Neural cell (in vitro differentiated cells): ENCODE measurements at regions not wholly inside any gene's neighbourhood (a gene's known extent, or its start where the extent isn't known, plus 50 kb on each side); places are given as distances from the start of the nearest gene placed in this dataset.

Source experiments
- H2AFZ ChIP-seq: fragments of 200-600, 300-800 bp; sonication (generic), shearing (Covaris generic); 2 replicates; pipeline ENCODE4 v1.6.0; 2014; ENCODE audit warnings: low read depth, mild to moderate bottlenecking, antibody characterized with exemption, low read length, moderate library complexity
- H3F3A ChIP-seq: fragments of 200-600 bp; shearing (Covaris generic); 2 replicates; pipeline ENCODE4 v1.6.1; 2016; ENCODE audit warnings: mild to moderate bottlenecking, moderate library complexity, mixed read lengths, antibody characterized with exemption, low read length; ENCODE audit not compliant: insufficient read depth, poor library complexity, severe bottlenecking
- H3K27ac ChIP-seq: fragments of 200-600, 300-800 bp; sonication (generic), shearing (Covaris generic); 2 replicates; pipeline ENCODE4 v1.5.1; 2014; ENCODE audit warnings: mild to moderate bottlenecking, low read length, moderate library complexity
- H3K27me3 ChIP-seq: fragments of 300-800, 200-600 bp; sonication (generic), shearing (Covaris generic); 2 replicates; pipeline ENCODE4 v1.6.0; 2014; ENCODE audit warnings: mild to moderate bottlenecking, low read depth, low read length, moderate library complexity; ENCODE audit not compliant: insufficient read depth
- H3K36me3 ChIP-seq: fragments of 300-800, 200-600 bp; sonication (generic), shearing (Covaris generic); 2 replicates; pipeline ENCODE4 v1.5.1; 2014; ENCODE audit warnings: mild to moderate bottlenecking, antibody characterized with exemption, low read length, moderate library complexity; ENCODE audit not compliant: insufficient read depth
- H3K4me2 ChIP-seq: fragments of 300-800, 200-600 bp; sonication (generic), shearing (Covaris generic); 2 replicates; pipeline ENCODE4 v1.6.0; 2014; ENCODE audit warnings: mild to moderate bottlenecking, low read length
- H3K4me3 ChIP-seq: fragments of 300-800, 200-600 bp; sonication (generic), shearing (Covaris generic); 2 replicates; pipeline ENCODE4 v1.5.1; 2014; ENCODE audit warnings: mild to moderate bottlenecking, low read length, moderate library complexity
- H3K79me2 ChIP-seq: fragments of 200-600 bp; shearing (Covaris generic); replicated peaks from 2 replicates; pipeline ENCODE4 v1.6.0; 2014; ENCODE audit warnings: mild to moderate bottlenecking, low read length, moderate library complexity; ENCODE audit not compliant: insufficient read depth
- H3K9ac ChIP-seq: fragments of 300-800, 200-600 bp; sonication (generic), shearing (Covaris generic); 2 replicates; pipeline ENCODE4 v1.6.1; 2016; ENCODE audit warnings: mild to moderate bottlenecking, low read length, mixed read lengths
- H3K9me2 ChIP-seq: fragments of 200-600 bp; shearing (Covaris generic); 2 replicates; pipeline ENCODE4 v1.6.1; 2016; ENCODE audit warnings: mild to moderate bottlenecking, low read length, mixed read lengths; ENCODE audit not compliant: insufficient read depth
- H3K9me3 ChIP-seq: fragments of 200-600, 300-800 bp; sonication (generic), shearing (Covaris generic); 2 replicates; pipeline ENCODE4 v1.6.1; 2016; ENCODE audit warnings: mild to moderate bottlenecking, mixed run types, low read length, moderate library complexity, mixed read lengths
- H4K20me1 ChIP-seq: fragments of 200-600 bp; shearing (Covaris generic); 2 replicates; pipeline ENCODE4 v1.6.1; 2016; ENCODE audit warnings: mild to moderate bottlenecking, mixed run types; ENCODE audit not compliant: insufficient read depth
- EP300 ChIP-seq: fragments of 450-650 bp; conservative IDR thresholded peaks from 2 replicates; pipeline ENCODE4 v1.6.1; 2014; ENCODE audit warnings: antibody characterized with exemption, mild to moderate bottlenecking, moderate library complexity; ENCODE audit not compliant: poor library complexity, severe bottlenecking
- EZH2 ChIP-seq: fragments of 200-600, 300-800 bp; shearing (Covaris generic), sonication (generic); IDR thresholded peaks from 2 replicates; pipeline ENCODE4 v1.6.1; 2014; ENCODE audit warnings: antibody characterized with exemption, low read length, borderline replicate concordance, mild to moderate bottlenecking; ENCODE audit not compliant: insufficient read depth, poor library complexity, severe bottlenecking
- MXI1 ChIP-seq: fragments of 450-650 bp; conservative IDR thresholded peaks from 2 replicates; pipeline ENCODE4 v1.6.1; 2014; ENCODE audit warnings: antibody characterized with exemption, mild to moderate bottlenecking; ENCODE audit not compliant: poor library complexity, severe bottlenecking
- POLR2AphosphoS5 ChIP-seq: IDR thresholded peaks from 2 replicates; pipeline ENCODE4 v1.6.1; 2012
- RAD21 ChIP-seq: fragments of 450-650 bp; conservative IDR thresholded peaks from 2 replicates; pipeline ENCODE4 v1.6.1; 2014; ENCODE audit warnings: antibody characterized with exemption, mild to moderate bottlenecking, moderate library complexity
- SMC3 ChIP-seq: fragments of 450-650 bp; conservative IDR thresholded peaks from 2 replicates; pipeline ENCODE4 v1.6.1; 2014; ENCODE audit warnings: antibody characterized with exemption, mild to moderate bottlenecking, moderate library complexity; ENCODE audit not compliant: poor library complexity
- TAF1 ChIP-seq: IDR thresholded peaks from 2 replicates; pipeline ENCODE4 v1.6.1; 2012; ENCODE audit warnings: low read depth
- TF ChIP-seq, protein P1 (sequence below): IDR thresholded peaks from 2 replicates; pipeline ENCODE4 v1.6.1; 2012; ENCODE audit warnings: borderline replicate concordance
- TF ChIP-seq, protein P2 (sequence below): fragments of 450-650 bp; IDR thresholded peaks from 2 replicates; pipeline ENCODE4 v1.5.1; 2014; ENCODE audit warnings: antibody characterized with exemption, mild to moderate bottlenecking, moderate library complexity; ENCODE audit not compliant: poor library complexity, severe bottlenecking

GRCh38 chr3:124329723-124330122 is 337.8 kb upstream of the ROPN1 start:
- Histone ChIP-seq H3K9me2 (no peaks in the 10 kb centered on the region), H3K4me2 (no peak overlapping the region), H3K79me2 (no peaks in the 10 kb centered on the region), H2AFZ (no peak overlapping the region), H3K9me3 (no peaks in the 10 kb centered on the region), H3K36me3 (peaks cover 14% of the 10 kb centered on the region), H4K20me1 (no peaks in the 10 kb centered on the region), H3K4me3 (no peak overlapping the region), H3K9ac (no peak overlapping the region), H3F3A (no peaks in the 10 kb centered on the region), H3K27me3 (no peaks in the 10 kb centered on the region), H3K27ac (no peak overlapping the region)
- TF ChIP-seq SMC3 (no peak), TAF1 (no peak), RAD21 (no peak), MXI1 (no peak), POLR2AphosphoS5 (no peak), EZH2 (no peak), EP300 (no peak)
- TF ChIP-seq, protein P1, sequence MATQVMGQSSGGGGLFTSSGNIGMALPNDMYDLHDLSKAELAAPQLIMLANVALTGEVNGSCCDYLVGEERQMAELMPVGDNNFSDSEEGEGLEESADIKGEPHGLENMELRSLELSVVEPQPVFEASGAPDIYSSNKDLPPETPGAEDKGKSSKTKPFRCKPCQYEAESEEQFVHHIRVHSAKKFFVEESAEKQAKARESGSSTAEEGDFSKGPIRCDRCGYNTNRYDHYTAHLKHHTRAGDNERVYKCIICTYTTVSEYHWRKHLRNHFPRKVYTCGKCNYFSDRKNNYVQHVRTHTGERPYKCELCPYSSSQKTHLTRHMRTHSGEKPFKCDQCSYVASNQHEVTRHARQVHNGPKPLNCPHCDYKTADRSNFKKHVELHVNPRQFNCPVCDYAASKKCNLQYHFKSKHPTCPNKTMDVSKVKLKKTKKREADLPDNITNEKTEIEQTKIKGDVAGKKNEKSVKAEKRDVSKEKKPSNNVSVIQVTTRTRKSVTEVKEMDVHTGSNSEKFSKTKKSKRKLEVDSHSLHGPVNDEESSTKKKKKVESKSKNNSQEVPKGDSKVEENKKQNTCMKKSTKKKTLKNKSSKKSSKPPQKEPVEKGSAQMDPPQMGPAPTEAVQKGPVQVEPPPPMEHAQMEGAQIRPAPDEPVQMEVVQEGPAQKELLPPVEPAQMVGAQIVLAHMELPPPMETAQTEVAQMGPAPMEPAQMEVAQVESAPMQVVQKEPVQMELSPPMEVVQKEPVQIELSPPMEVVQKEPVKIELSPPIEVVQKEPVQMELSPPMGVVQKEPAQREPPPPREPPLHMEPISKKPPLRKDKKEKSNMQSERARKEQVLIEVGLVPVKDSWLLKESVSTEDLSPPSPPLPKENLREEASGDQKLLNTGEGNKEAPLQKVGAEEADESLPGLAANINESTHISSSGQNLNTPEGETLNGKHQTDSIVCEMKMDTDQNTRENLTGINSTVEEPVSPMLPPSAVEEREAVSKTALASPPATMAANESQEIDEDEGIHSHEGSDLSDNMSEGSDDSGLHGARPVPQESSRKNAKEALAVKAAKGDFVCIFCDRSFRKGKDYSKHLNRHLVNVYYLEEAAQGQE: no peak
- TF ChIP-seq, protein P2, sequence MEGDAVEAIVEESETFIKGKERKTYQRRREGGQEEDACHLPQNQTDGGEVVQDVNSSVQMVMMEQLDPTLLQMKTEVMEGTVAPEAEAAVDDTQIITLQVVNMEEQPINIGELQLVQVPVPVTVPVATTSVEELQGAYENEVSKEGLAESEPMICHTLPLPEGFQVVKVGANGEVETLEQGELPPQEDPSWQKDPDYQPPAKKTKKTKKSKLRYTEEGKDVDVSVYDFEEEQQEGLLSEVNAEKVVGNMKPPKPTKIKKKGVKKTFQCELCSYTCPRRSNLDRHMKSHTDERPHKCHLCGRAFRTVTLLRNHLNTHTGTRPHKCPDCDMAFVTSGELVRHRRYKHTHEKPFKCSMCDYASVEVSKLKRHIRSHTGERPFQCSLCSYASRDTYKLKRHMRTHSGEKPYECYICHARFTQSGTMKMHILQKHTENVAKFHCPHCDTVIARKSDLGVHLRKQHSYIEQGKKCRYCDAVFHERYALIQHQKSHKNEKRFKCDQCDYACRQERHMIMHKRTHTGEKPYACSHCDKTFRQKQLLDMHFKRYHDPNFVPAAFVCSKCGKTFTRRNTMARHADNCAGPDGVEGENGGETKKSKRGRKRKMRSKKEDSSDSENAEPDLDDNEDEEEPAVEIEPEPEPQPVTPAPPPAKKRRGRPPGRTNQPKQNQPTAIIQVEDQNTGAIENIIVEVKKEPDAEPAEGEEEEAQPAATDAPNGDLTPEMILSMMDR: no peak

DNA sequence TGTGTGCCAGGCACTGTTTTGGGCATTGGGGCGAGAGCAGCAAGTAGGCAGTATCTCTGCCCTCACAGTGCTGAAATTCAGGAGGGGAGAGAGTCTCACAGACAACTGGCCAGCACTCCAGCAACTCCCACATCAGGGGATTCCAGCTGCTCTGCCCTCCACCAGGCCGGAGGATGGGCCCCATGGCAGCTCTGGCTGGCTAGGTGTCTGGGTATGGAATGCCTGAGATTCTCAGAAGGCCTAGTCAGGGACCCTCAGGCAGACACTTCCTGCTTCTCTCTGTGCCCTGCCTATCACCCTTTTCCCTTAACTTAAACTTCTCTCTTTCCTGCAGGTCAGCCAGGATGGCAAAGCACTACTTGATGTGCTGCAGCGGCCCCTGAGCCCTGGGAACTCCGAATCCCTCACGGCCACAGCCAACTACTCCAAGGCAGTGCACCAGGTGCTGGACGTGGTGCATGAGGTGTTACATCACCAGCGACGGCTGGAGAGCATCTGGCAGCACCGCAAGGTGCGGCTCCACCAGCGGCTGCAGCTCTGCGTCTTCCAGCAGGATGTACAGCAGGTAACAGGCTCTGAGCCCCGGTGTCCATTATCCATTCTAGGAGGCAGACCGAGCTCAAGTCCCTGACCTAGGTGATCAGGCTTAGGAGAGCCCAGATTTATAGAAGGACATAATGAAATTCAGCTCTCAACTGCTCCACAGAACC is 342.2 kb upstream of the ROPN1 start:
- no peaks in the 10 kb centered on the region for H3K9me3 ChIP-seq
- TF ChIP-seq EP300: no peak
- TF ChIP-seq, protein P2: no peak
- TF ChIP-seq TAF1: no peak
- no peak for TF ChIP-seq SMC3
- TF ChIP-seq MXI1: no peak
- no peak for TF ChIP-seq EZH2
- TF ChIP-seq, protein P1: no peak
- no peak for TF ChIP-seq RAD21
- no peak for TF ChIP-seq POLR2AphosphoS5
- no peak overlapping the region for H3K27ac ChIP-seq
- H3K27me3 ChIP-seq: no peaks in the 10 kb centered on the region
- H3K4me3 ChIP-seq: no peak overlapping the region
- no peak overlapping the region for H3K9ac ChIP-seq
- peaks cover 7% of the 10 kb centered on the region for H3K36me3 ChIP-seq
- no peaks in the 10 kb centered on the region for H3K79me2 ChIP-seq
- no peak overlapping the region for H3K4me2 ChIP-seq
- no peaks in the 10 kb centered on the region for H4K20me1 ChIP-seq
- no peak overlapping the region for H2AFZ ChIP-seq
- H3F3A ChIP-seq: no peaks in the 10 kb centered on the region
- no peaks in the 10 kb centered on the region for H3K9me2 ChIP-seq
